ENCODE measurements at regions not wholly inside any gene's neighbourhood (a gene's known extent, or its start where the extent isn't known, plus 50 kb on each side); places are given as distances from the start of the nearest gene placed in this dataset.

DNA sequence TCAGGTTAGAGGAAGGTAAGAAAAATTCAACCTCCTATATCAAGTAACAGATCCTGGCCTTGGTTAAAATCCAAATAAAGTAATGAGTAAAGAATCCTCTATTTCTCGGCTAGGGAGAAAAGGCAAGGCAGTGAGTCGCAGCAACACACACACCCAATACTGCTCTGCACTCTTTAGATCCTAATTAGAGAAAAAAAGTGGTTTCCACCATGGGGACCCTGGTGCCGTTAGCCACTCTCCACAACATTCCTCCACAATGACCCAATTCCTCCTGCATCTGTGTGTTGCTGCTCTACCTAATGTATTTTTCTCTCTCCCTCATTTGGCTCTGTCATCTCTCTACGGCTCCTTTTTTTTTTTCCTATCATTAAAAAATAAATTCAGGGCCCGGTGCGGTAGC is 462.7 kb downstream of the METTL4 start:
- no peak for DNase-seq (ENCODE audit: low read depth in 1 of 2, low spot score in 1 of 2)
- no peak overlapping the region for H3K27ac ChIP-seq (replicated peaks)
- H3K4me3 ChIP-seq (replicated peaks; ENCODE audit: insufficient read depth, low read length), result no peak overlapping the region
- H3K27me3 ChIP-seq (ENCODE audit: insufficient read depth, poor library complexity, severe bottlenecking), result peaks cover 3% of the 10 kb centered on the region
- TF ChIP-seq CTCF (IDR thresholded peaks at IDR 0.05; ENCODE audit: insufficient read depth, low read length) (no peak), GABPA (IDR thresholded peaks at IDR 0.05; ENCODE audit: low read depth) (no peak), SPI1 (IDR thresholded peaks at IDR 0.05; ENCODE audit: borderline replicate concordance, low read depth) (no peak), POLR2AphosphoS5 (IDR thresholded peaks at IDR 0.05; ENCODE audit: low read depth) (no peak)
- TF ChIP-seq, protein P1, sequence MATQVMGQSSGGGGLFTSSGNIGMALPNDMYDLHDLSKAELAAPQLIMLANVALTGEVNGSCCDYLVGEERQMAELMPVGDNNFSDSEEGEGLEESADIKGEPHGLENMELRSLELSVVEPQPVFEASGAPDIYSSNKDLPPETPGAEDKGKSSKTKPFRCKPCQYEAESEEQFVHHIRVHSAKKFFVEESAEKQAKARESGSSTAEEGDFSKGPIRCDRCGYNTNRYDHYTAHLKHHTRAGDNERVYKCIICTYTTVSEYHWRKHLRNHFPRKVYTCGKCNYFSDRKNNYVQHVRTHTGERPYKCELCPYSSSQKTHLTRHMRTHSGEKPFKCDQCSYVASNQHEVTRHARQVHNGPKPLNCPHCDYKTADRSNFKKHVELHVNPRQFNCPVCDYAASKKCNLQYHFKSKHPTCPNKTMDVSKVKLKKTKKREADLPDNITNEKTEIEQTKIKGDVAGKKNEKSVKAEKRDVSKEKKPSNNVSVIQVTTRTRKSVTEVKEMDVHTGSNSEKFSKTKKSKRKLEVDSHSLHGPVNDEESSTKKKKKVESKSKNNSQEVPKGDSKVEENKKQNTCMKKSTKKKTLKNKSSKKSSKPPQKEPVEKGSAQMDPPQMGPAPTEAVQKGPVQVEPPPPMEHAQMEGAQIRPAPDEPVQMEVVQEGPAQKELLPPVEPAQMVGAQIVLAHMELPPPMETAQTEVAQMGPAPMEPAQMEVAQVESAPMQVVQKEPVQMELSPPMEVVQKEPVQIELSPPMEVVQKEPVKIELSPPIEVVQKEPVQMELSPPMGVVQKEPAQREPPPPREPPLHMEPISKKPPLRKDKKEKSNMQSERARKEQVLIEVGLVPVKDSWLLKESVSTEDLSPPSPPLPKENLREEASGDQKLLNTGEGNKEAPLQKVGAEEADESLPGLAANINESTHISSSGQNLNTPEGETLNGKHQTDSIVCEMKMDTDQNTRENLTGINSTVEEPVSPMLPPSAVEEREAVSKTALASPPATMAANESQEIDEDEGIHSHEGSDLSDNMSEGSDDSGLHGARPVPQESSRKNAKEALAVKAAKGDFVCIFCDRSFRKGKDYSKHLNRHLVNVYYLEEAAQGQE (IDR thresholded peaks at IDR 0.05; ENCODE audit: insufficient replicate concordance, low read depth), result no peak

DNA sequence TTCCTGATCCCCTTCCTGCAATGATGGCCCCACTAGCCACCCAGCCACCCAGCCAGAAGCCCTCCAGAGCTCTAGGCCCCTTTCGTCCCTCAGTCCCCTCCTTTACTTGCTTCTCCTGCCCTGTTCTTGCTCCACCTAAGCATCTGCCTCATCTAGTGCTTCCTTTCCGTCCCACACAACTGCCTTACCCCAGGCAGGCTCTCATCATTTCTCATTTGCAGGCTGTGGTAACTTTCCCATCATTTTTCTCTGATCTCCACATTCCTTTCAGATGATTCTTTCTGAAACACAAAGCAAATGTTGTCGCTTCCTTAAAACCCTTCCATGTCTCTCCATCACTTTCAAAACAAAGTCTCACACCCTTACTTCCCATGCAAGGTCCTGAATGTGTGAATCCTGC is 459.8 kb downstream of the METTL4 start:
- no peak for DNase-seq (ENCODE audit: low read depth in 1 of 2, low spot score in 1 of 2)
- H3K27me3 ChIP-seq (ENCODE audit: insufficient read depth, poor library complexity, severe bottlenecking), result peaks cover 3% of the 10 kb centered on the region
- TF ChIP-seq CTCF (IDR thresholded peaks at IDR 0.05; ENCODE audit: insufficient read depth, low read length), result no peak
- TF ChIP-seq SPI1 (IDR thresholded peaks at IDR 0.05; ENCODE audit: borderline replicate concordance, low read depth), result no peak
- TF ChIP-seq, protein P1 (IDR thresholded peaks at IDR 0.05; ENCODE audit: insufficient replicate concordance, low read depth), result no peak
- TF ChIP-seq GABPA (IDR thresholded peaks at IDR 0.05; ENCODE audit: low read depth), result no peak
- no peak for TF ChIP-seq POLR2AphosphoS5 (IDR thresholded peaks at IDR 0.05; ENCODE audit: low read depth)
- no peak overlapping the region for H3K27ac ChIP-seq (replicated peaks)
- H3K4me3 ChIP-seq (replicated peaks; ENCODE audit: insufficient read depth, low read length), result no peak overlapping the region

DNA sequence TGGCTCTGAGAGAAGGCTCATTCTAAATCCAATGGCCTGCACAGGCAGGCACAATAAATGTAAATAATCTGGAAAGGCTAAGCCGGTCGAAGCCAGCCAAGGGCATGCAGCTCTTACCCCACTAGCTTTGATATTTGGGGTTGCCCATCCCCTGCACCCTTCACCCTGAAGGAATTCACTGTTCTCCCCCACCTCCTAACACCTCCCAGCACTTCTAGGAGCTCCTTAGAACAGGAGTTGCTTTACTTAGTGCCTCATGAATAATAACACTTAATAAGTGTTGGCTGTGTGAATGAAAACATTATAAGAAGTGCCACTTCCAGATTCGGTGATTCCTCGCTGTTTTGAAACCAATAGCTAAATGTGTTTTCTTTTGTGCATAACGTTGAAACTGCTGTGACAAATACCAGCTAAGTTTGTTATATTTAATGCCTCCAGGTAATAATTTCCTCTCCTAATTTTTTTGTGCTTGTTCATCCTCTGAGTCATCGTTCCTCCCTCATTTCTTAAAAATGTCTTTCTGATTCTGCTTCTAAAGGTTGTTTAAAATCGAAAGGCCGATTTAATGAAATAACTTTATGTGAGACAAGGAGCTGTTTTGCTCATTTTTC is 458.8 kb downstream of the METTL4 start:
- peaks cover 3% of the 10 kb centered on the region for H3K27me3 ChIP-seq (ENCODE audit: insufficient read depth, poor library complexity, severe bottlenecking)
- no peak overlapping the region for H3K4me3 ChIP-seq (replicated peaks; ENCODE audit: insufficient read depth, low read length)
- TF ChIP-seq, protein P1 (IDR thresholded peaks at IDR 0.05; ENCODE audit: insufficient replicate concordance, low read depth), result no peak
- no peak for TF ChIP-seq GABPA (IDR thresholded peaks at IDR 0.05; ENCODE audit: low read depth)
- no peak for TF ChIP-seq SPI1 (IDR thresholded peaks at IDR 0.05; ENCODE audit: borderline replicate concordance, low read depth)
- TF ChIP-seq POLR2AphosphoS5 (IDR thresholded peaks at IDR 0.05; ENCODE audit: low read depth), result no peak
- no peak for TF ChIP-seq CTCF (IDR thresholded peaks at IDR 0.05; ENCODE audit: insufficient read depth, low read length)
- no peak overlapping the region for H3K27ac ChIP-seq (replicated peaks)
- DNase-seq (ENCODE audit: low read depth in 1 of 2, low spot score in 1 of 2), result no peak

Measured in HL-60 (cell line).